HK-2 (cell line): ENCODE measurements at regions not wholly inside any gene's neighbourhood (a gene's known extent, or its start where the extent isn't known, plus 50 kb on each side); places are given as distances from the start of the nearest gene placed in this dataset.

Source experiments
- DNase-seq: peaks from one replicate; pipeline ENCODE4 v3.0.0-alpha.2; 2018; ENCODE audit not compliant: unreplicated experiment

- DNase-seq, result no peak
Observed at GRCh38 chr4:159500861-159501260, 398.0 kb downstream of the RAPGEF2 start.

- no peak for DNase-seq
Observed at GRCh38 chr4:159503236-159504008, 400.5 kb downstream of the RAPGEF2 start.

GRCh38 chr4:159504684-159505083 is 401.8 kb downstream of the RAPGEF2 start:
- no peak for DNase-seq

GRCh38 chr4:159505266-159505975 is 402.5 kb downstream of the RAPGEF2 start:
- no peak for DNase-seq

GRCh38 chr4:159506801-159507517 is 404.1 kb downstream of the RAPGEF2 start:
- DNase-seq, result no peak

GRCh38 chr4:159508917-159509500 is 406.1 kb downstream of the RAPGEF2 start:
- no peak for DNase-seq

GRCh38 chr4:159512348-159512747 is 409.5 kb downstream of the RAPGEF2 start:
- DNase-seq, result no peak

- no peak for DNase-seq
Observed at GRCh38 chr4:159515314-159516025, 412.6 kb downstream of the RAPGEF2 start.

- DNase-seq, result no peak
Observed at GRCh38 chr4:159516556-159517140, 413.8 kb downstream of the RAPGEF2 start.

- DNase-seq, result no peak
Observed at GRCh38 chr4:159520074-159520473, 417.2 kb downstream of the RAPGEF2 start.

- DNase-seq, result no peak
Observed at GRCh38 chr4:159526172-159526571, 423.3 kb downstream of the RAPGEF2 start.

- DNase-seq, result no peak
Observed at GRCh38 chr4:159534655-159535054, 431.8 kb downstream of the RAPGEF2 start.

- no peak for DNase-seq
Observed at GRCh38 chr4:159538556-159538955, 435.7 kb downstream of the RAPGEF2 start.

- DNase-seq, result no peak
Observed at GRCh38 chr4:159540038-159540437, 437.2 kb downstream of the RAPGEF2 start.

- no peak for DNase-seq
Observed at GRCh38 chr4:159540501-159540900, 437.6 kb downstream of the RAPGEF2 start.

- DNase-seq, result no peak
Observed at GRCh38 chr4:159541143-159541542, 438.3 kb downstream of the RAPGEF2 start.

- DNase-seq, result no peak
Observed at GRCh38 chr4:159542296-159542695, 439.4 kb downstream of the RAPGEF2 start.

- no peak for DNase-seq
Observed at GRCh38 chr4:159543831-159544230, 441.0 kb downstream of the RAPGEF2 start.

GRCh38 chr4:159545556-159545955 is 442.7 kb downstream of the RAPGEF2 start:
- no peak for DNase-seq

- DNase-seq, result no peak
Observed at GRCh38 chr4:159547645-159548308, 444.9 kb downstream of the RAPGEF2 start.

- DNase-seq, result no peak
Observed at GRCh38 chr4:159549098-159549518, 446.2 kb downstream of the RAPGEF2 start.
